GM19328 (cell line): ENCODE measurements at regions not wholly inside any gene's neighbourhood (a gene's known extent, or its start where the extent isn't known, plus 50 kb on each side); places are given as distances from the start of the nearest gene placed in this dataset.

Experiments used
- ATAC-seq: cut with Tn5 transposase; IDR thresholded peaks from one replicate; pipeline ENCODE4 v1.9.1; 2021; ENCODE audit warnings: mild to moderate bottlenecking, moderate library complexity; ENCODE audit not compliant: unreplicated experiment

DNA sequence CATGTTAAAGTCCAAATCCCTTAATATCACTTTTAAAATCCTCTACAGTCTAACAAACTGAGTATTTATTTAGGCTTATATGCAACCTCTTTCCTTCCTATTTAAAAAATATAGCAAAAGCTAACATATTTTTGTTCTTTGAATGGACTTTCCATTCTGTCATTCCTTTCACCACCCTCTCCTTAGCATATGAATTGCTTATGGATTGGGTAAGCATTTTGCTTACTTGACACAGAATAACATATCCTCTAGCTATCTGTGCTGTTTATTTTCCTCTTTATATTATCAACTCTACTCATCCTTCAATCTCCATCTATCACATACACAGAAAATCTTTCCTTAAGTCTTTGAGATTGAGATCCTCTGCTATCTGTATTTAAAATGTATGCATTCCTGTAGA is 206.1 kb upstream of the NEIL3 start:
- no peak for ATAC-seq

DNA sequence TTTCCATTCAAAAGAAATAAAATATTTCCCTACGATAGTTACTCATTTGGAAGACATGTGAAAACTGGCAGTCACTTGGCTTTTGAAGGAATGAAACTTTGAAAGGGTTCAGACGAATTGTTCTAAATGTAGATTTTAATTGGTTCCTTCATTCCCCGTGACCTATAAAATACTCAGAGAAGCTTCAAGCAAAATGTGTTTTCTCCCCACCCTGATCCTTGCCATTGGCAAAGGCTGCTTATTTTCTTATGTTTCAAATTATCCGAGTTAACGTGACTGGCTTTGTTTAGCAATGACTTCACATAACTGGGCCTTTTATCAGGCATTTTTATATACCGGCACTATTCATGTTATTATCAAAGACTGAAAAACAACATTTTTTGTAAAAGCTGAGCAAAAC is 204.1 kb upstream of the NEIL3 start:
- no peak for ATAC-seq

DNA sequence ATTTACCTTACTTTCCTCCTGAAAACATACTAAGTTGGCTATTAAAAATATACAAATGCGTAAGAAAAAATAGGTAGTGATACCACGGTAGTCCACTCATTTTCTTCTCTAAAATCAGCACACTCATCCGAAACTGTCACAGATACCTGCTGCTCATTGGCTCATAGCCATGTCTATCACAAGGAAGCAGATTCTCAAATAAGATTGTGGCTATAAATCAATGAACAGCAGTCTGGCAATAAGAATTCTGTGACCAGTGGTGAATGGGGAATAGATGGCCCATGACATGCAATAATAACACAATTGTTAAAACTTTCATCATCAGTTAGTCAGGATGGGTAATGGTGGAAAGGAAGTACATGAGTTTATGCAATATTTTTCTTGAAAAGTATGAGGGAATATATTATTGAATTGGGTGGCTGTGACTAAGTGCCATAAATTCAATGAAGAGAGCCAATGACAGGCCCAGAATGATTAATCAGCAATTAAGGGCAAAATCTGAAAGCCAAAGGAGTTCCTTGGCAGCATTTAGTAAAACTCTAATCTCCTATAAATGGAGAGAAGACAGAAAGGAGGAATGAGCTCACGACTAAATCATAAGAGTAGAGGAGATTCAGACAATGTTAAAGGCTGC is 202.3 kb upstream of the NEIL3 start:
- no peak for ATAC-seq

- ATAC-seq = no peak
Measured at GRCh38 chr4:177108708-177109107, 201.0 kb upstream of the NEIL3 start.

GRCh38 chr4:177109769-177110168 is 199.9 kb upstream of the NEIL3 start:
- no peak for ATAC-seq

GRCh38 chr4:177116161-177116560 is 193.5 kb upstream of the NEIL3 start:
- no peak for ATAC-seq

DNA sequence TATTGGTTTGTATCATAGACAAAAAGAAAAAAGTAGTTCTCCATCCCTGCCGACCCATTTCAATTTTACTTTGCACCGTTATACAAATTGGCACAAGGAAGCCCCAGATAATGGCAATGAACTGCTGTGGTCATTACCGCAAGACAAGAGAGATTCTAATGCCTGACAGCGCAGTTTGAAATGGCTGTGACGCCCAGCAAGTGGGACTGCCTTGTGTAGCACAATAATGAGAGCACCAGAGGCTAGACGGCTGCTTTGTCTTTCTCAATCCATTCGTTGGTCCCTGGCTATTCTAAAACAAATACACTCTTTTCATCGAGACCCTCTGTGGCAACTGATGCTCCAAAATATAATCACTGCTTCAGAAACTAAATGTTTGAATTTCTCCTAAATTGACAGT is 192.4 kb upstream of the NEIL3 start:
- ATAC-seq = no peak

DNA sequence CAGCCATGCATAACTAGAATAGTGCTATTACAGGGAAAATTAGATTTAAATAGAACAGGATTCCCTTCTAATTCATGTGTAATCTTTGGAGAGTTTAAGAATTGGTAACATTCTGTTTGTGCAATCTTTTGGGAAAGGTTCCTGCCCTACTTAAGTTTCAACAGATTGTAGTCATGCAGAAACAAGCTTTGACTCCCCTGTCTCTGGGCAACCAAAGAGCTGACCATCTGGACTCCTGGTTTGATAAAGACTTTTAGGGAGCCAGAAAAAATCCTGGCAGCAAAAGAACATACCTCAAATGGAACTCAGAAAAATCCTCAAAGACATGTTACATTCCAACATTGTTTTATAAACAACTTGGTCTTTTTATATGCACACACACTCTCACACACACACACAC is 191.1 kb upstream of the NEIL3 start:
- no peak for ATAC-seq

DNA sequence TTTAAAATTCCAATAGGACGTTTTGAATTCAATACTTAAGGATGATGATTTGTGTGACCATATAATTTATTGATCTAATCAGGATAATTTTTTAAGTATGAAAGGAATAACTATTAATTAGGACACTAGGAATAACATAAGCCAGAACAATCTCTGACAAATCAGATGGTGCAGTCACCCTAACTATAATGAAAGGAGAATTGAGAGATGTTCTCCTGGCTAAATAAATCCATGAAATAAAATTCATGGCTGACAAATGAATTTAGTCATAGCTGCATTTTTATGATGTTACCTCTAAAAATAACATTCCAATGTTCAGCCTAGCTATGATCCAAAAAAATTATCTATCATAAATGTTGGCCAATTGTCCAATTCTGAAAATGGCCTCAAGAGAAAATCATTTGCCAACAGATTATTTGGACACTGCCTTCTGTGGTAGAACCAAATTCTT is 190.6 kb upstream of the NEIL3 start:
- no peak for ATAC-seq

DNA sequence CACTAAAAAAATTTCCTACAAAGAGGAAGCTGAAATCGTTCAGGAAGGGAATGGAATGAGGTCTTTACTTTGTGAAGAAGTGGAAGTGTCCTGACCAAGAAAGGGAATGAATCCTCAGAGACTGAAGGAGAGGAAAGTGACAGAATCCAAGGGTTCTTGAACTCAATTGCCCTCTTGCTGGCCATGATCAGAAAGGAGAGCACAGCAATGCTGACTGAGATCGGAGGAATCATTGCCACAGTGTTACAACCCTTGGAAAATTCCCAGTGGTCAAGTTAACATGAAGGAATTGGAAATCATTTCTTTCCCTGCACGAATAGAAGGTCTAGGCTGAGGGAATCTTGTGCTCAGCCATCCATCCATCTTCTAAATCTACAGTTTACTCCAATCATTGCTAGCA is 190.0 kb upstream of the NEIL3 start:
- no peak for ATAC-seq

GRCh38 chr4:177123811-177124210 is 185.9 kb upstream of the NEIL3 start:
- no peak for ATAC-seq

GRCh38 chr4:177124349-177125064 is 185.2 kb upstream of the NEIL3 start:
- no peak for ATAC-seq

DNA sequence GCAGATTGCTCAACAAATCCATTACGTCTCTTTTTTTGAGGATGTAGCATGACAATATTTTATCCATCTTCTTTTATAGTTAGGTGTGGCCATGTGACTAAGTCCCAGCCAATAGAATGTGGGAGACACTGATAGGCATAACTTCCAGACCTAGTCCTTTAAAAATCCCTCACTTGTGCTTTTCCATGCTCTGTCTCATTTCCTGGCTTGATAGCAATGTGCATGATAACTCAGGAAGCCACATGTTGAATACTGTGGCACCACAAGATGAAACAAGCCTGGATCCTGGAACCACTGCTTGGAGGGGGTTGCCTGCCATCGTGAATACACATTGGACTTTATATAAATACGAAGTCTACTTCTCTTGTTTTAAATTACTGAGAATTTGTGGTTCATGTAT is 184.0 kb upstream of the NEIL3 start:
- ATAC-seq = no peak

- no peak for ATAC-seq
Measured at GRCh38 chr4:177127658-177128057, 182.0 kb upstream of the NEIL3 start.

DNA sequence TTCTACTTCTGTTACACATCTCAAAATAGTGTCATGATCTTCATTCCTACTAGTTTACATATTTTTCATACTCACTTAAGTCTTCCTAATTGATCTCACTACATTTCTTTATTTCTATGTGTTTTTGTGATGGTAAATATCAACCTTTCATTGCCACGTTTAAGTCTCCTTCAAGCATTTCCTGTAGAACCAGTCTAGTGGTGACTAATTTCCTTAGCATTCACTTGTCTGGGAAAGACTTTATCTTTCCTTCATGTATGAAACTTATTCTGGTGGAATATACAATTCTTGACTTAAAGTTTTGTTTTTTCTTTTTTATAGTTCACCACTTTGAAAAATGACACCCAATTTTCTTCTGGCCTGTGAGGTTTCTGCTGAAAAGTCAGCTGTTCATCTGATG is 181.4 kb upstream of the NEIL3 start:
- ATAC-seq = no peak

DNA sequence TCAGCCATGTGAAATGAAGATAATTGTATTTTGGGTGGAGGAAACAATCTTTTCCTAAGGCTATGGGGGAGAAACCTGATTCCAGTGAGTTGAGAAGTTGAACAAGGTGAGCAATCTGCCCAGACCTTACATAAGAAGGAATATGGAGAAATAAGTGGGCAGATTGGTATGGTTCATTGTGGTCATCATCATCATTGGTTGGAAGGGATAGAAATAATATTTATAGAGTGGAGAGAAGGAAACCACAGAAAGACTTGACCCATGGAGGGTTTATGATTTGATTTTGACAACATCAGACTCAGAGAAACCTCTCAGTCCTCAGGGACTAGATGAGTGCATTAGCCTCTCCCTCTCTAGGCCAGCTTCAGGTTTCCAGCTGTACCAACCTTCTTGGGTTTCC is 177.9 kb upstream of the NEIL3 start:
- ATAC-seq = no peak

DNA sequence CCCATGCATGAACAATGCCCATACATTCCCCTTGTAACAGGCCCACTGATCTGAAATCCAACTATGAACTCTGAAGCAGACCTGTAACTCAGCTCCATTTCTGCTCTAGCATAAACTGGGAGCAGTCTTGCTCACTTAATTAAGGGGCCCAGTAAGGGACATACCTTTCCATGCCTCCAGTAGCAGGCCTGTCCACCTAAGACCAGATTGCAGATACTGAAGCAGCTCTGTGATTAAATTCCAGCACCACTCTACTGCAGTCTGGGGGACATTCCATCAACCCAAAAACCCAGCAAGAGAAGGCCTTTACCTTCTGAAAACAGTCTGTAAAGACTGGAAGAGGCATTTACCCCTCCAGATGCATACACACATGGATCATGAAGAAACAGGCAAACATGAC is 162.0 kb upstream of the NEIL3 start:
- no peak for ATAC-seq

- no peak for ATAC-seq
Measured at GRCh38 chr4:177155454-177155853, 154.2 kb upstream of the NEIL3 start.

DNA sequence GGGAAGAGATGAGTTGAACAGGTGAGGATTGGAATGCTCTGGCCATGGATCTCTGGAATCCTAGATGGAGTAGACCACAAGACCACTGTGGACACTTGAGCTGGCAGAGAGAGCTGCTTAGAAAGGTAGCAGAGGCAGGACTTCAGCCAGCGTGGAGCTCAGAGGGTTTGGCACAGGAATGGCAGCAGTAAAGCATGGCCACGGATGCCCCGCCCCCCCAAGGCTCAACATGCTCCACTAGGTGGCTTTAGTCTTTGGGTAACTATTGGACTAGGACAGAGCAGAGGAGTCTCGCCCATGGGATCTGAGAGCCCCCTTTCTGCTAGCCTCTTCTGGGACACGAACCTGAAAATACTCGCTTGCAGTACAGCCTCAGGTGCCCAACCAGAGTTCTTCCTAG is 150.1 kb upstream of the NEIL3 start:
- no peak for ATAC-seq

DNA sequence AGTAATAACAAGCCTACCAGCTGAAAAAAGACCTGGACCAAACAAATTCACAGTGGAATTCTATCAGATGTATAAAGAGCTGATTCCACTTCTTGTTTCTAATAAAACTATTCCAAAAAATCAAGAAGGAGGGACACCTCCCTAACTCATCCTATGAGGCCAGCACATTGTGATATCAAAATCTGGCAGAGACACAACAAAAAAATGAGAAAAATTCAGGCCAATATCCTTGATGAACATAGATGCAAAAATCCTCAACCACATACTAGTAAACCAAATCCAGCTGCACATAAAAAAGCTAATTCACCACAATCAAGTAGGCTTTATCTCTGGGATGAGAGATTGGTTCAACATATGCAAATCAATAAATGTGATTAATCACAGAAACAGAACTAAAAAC is 147.9 kb upstream of the NEIL3 start:
- no peak for ATAC-seq

DNA sequence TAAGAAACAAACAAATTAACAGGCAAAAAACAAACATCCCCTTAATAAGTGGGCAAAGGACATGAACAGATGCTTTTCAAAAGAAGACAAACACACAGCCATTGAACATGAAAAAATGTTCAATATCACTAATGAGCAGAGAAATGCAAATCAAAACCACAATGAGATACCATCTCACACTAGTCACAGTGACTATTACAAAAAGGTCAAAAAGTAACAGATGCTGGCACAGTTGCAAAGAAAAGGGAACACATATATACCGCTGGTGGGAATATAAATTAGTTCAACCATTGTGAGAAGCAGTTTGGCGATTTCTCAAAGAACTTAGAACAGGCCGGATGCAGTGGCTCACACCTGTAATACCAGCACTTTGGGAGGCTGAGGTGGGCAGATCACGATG is 146.1 kb upstream of the NEIL3 start:
- ATAC-seq = no peak

GRCh38 chr4:177171588-177171987 is 138.1 kb upstream of the NEIL3 start:
- ATAC-seq = no peak

DNA sequence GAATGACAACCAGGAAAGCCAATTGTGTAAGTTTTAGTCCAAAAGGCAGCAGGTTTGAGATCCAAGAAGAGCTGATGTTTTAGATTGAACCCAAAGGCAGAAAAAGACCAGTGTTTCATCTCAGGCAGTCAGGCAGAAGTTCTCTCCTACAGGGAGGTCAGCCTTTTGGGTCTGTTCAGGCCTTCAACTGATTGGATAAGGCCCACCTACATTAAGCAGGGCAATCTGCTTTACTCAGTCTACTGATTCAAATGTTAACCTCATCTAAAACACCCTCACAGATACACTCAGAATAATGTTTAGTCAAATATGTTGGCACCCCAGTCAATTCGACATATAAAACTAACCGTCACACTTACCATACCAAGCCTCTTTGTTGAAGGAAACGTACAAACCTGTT is 134.2 kb upstream of the NEIL3 start:
- ATAC-seq = no peak
